ENCODE measurements at regions not wholly inside any gene's neighbourhood (a gene's known extent, or its start where the extent isn't known, plus 50 kb on each side); places are given as distances from the start of the nearest gene placed in this dataset.
"Not testable (repeated sequence)": the region's sequence is repeated elsewhere in the genome, so short reads cannot be mapped to it uniquely, and the experiment has no call there.

DNA sequence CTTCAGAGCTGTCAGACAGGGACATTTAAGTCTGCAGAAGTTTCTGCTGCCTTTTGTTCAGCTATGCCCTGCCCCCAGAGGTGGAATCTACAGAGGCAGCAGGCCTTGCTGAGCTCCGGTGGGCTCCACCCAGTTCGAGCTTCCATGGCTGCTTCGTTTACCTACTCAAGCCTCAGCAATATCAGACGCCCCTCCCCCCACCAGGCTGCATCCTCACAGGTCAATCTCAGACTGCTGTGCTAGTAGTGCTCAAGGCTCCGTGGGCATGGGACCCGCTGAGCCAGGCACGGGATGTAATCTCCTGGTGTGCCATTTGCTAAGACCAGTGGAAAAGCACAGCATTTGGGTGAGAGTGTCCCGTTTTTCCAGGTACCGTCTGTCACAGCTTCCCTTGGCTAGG is 1314.1 kb upstream of the PCDH20 start:
- not testable (repeated sequence) for TF ChIP-seq EZH2 (conservative IDR thresholded peaks at IDR 0.05; ENCODE audit: low read depth, low read length); KAT2B (IDR thresholded peaks at IDR 0.05; ENCODE audit: borderline replicate concordance, low read depth, low read length); ZNF773 (CRISPR knock-in tag; IDR thresholded peaks at IDR 0.05; ENCODE audit: borderline replicate concordance); CREM (IDR thresholded peaks at IDR 0.05); CREM (CRISPR knock-in tag; IDR thresholded peaks at IDR 0.05); RFX3 (CRISPR knock-in tag; IDR thresholded peaks at IDR 0.05)
- TF ChIP-seq, protein P1, sequence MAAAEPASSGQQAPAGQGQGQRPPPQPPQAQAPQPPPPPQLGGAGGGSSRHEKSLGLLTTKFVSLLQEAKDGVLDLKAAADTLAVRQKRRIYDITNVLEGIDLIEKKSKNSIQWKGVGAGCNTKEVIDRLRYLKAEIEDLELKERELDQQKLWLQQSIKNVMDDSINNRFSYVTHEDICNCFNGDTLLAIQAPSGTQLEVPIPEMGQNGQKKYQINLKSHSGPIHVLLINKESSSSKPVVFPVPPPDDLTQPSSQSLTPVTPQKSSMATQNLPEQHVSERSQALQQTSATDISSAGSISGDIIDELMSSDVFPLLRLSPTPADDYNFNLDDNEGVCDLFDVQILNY (CRISPR knock-in tag; conservative IDR thresholded peaks at IDR 0.05), result not testable (repeated sequence)
- TF ChIP-seq, protein P2, sequence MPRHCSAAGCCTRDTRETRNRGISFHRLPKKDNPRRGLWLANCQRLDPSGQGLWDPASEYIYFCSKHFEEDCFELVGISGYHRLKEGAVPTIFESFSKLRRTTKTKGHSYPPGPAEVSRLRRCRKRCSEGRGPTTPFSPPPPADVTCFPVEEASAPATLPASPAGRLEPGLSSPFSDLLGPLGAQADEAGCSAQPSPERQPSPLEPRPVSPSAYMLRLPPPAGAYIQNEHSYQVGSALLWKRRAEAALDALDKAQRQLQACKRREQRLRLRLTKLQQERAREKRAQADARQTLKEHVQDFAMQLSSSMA (CRISPR knock-in tag; IDR thresholded peaks at IDR 0.05), result not testable (repeated sequence)
- TF ChIP-seq, protein P3, sequence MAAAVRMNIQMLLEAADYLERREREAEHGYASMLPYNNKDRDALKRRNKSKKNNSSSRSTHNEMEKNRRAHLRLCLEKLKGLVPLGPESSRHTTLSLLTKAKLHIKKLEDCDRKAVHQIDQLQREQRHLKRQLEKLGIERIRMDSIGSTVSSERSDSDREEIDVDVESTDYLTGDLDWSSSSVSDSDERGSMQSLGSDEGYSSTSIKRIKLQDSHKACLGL (CRISPR knock-in tag; IDR thresholded peaks at IDR 0.05), result not testable (repeated sequence)
- TF ChIP-seq, protein P4, sequence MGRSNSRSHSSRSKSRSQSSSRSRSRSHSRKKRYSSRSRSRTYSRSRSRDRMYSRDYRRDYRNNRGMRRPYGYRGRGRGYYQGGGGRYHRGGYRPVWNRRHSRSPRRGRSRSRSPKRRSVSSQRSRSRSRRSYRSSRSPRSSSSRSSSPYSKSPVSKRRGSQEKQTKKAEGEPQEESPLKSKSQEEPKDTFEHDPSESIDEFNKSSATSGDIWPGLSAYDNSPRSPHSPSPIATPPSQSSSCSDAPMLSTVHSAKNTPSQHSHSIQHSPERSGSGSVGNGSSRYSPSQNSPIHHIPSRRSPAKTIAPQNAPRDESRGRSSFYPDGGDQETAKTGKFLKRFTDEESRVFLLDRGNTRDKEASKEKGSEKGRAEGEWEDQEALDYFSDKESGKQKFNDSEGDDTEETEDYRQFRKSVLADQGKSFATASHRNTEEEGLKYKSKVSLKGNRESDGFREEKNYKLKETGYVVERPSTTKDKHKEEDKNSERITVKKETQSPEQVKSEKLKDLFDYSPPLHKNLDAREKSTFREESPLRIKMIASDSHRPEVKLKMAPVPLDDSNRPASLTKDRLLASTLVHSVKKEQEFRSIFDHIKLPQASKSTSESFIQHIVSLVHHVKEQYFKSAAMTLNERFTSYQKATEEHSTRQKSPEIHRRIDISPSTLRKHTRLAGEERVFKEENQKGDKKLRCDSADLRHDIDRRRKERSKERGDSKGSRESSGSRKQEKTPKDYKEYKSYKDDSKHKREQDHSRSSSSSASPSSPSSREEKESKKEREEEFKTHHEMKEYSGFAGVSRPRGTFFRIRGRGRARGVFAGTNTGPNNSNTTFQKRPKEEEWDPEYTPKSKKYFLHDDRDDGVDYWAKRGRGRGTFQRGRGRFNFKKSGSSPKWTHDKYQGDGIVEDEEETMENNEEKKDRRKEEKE (IDR thresholded peaks at IDR 0.05), result not testable (repeated sequence)
- TF ChIP-seq, protein P5, sequence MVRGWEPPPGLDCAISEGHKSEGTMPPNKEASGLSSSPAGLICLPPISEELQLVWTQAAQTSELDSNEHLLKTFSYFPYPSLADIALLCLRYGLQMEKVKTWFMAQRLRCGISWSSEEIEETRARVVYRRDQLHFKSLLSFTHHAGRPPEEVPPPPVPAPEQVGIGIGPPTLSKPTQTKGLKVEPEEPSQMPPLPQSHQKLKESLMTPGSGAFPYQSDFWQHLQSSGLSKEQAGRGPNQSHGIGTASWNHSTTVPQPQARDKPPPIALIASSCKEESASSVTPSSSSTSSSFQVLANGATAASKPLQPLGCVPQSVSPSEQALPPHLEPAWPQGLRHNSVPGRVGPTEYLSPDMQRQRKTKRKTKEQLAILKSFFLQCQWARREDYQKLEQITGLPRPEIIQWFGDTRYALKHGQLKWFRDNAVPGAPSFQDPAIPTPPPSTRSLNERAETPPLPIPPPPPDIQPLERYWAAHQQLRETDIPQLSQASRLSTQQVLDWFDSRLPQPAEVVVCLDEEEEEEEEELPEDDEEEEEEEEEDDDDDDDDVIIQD (CRISPR knock-in tag; IDR thresholded peaks at IDR 0.05; ENCODE audit: low read depth), result not testable (repeated sequence)
